ENCODE measurements at regions not wholly inside any gene's neighbourhood (a gene's known extent, or its start where the extent isn't known, plus 50 kb on each side); places are given as distances from the start of the nearest gene placed in this dataset.

- no peaks in the 10 kb centered on the region for H3K27me3 ChIP-seq (ENCODE audit: insufficient read depth, low read depth)
- no peaks in the 10 kb centered on the region for H3K4me1 ChIP-seq (ENCODE audit: low read depth, poor library complexity, severe bottlenecking)
- no peaks in the 10 kb centered on the region for H3K36me3 ChIP-seq (ENCODE audit: insufficient read depth)
- no peak overlapping the region for H3K27ac ChIP-seq
- no peaks in the 10 kb centered on the region for H4K20me1 ChIP-seq (ENCODE audit: insufficient read depth)
- no peak overlapping the region for H2AFZ ChIP-seq (ENCODE audit: low read depth)
- H3K9ac ChIP-seq = no peak overlapping the region
- H3K4me2 ChIP-seq = no peak overlapping the region
- H3K4me3 ChIP-seq (IDR thresholded peaks at IDR 0.05; ENCODE audit: insufficient read depth, low read depth, low read length) = no peak overlapping the region
- TF ChIP-seq CTCF (conservative IDR thresholded peaks at IDR 0.05; ENCODE audit: low read depth, low read length) = no peak
- no peaks in the 10 kb centered on the region for H3K79me2 ChIP-seq (ENCODE audit: insufficient read depth, low read depth)
Observed at GRCh38 chrX:8927066-8927635, 106.8 kb downstream of the FAM9B start.

GRCh38 chrX:8921615-8922014 is 112.3 kb downstream of the FAM9B start:
- Histone ChIP-seq H3K27me3 (ENCODE audit: insufficient read depth, low read depth) (no peaks in the 10 kb centered on the region), H2AFZ (ENCODE audit: low read depth) (no peak overlapping the region), H3K4me1 (ENCODE audit: low read depth, poor library complexity, severe bottlenecking) (no peaks in the 10 kb centered on the region), H3K79me2 (ENCODE audit: insufficient read depth, low read depth) (no peaks in the 10 kb centered on the region), H3K4me3 (IDR thresholded peaks at IDR 0.05; ENCODE audit: insufficient read depth, low read depth, low read length) (no peak overlapping the region), H3K27ac (no peak overlapping the region), H4K20me1 (ENCODE audit: insufficient read depth) (no peaks in the 10 kb centered on the region), H3K4me2 (no peak overlapping the region), H3K36me3 (ENCODE audit: insufficient read depth) (no peaks in the 10 kb centered on the region), H3K9ac (no peak overlapping the region)
- TF ChIP-seq CTCF (conservative IDR thresholded peaks at IDR 0.05; ENCODE audit: low read depth, low read length) = no peak

GRCh38 chrX:8919801-8920200 is 114.1 kb downstream of the FAM9B start:
- H3K79me2 ChIP-seq (ENCODE audit: insufficient read depth, low read depth) = no peaks in the 10 kb centered on the region
- H3K4me2 ChIP-seq = no peak overlapping the region
- H3K36me3 ChIP-seq (ENCODE audit: insufficient read depth) = no peaks in the 10 kb centered on the region
- H3K27ac ChIP-seq = no peak overlapping the region
- H4K20me1 ChIP-seq (ENCODE audit: insufficient read depth) = no peaks in the 10 kb centered on the region
- no peak overlapping the region for H3K9ac ChIP-seq
- no peaks in the 10 kb centered on the region for H3K27me3 ChIP-seq (ENCODE audit: insufficient read depth, low read depth)
- H2AFZ ChIP-seq (ENCODE audit: low read depth) = no peak overlapping the region
- no peak for TF ChIP-seq CTCF (conservative IDR thresholded peaks at IDR 0.05; ENCODE audit: low read depth, low read length)
- no peaks in the 10 kb centered on the region for H3K4me1 ChIP-seq (ENCODE audit: low read depth, poor library complexity, severe bottlenecking)
- H3K4me3 ChIP-seq (IDR thresholded peaks at IDR 0.05; ENCODE audit: insufficient read depth, low read depth, low read length) = no peak overlapping the region

- Histone ChIP-seq H3K27ac (no peak overlapping the region), H4K20me1 (ENCODE audit: insufficient read depth) (no peaks in the 10 kb centered on the region), H3K4me1 (ENCODE audit: low read depth, poor library complexity, severe bottlenecking) (no peaks in the 10 kb centered on the region), H2AFZ (ENCODE audit: low read depth) (no peak overlapping the region), H3K4me3 (IDR thresholded peaks at IDR 0.05; ENCODE audit: insufficient read depth, low read depth, low read length) (no peak overlapping the region), H3K4me2 (no peak overlapping the region), H3K9ac (no peak overlapping the region), H3K36me3 (ENCODE audit: insufficient read depth) (no peaks in the 10 kb centered on the region), H3K79me2 (ENCODE audit: insufficient read depth, low read depth) (no peaks in the 10 kb centered on the region), H3K27me3 (ENCODE audit: insufficient read depth, low read depth) (no peaks in the 10 kb centered on the region)
- TF ChIP-seq CTCF (conservative IDR thresholded peaks at IDR 0.05; ENCODE audit: low read depth, low read length) = no peak
Observed at GRCh38 chrX:8916697-8917096, 115.5 kb upstream of the FAM9A start.
